Inflammatory macrophage (primary cell): ENCODE measurements at regions not wholly inside any gene's neighbourhood (a gene's known extent, or its start where the extent isn't known, plus 50 kb on each side); places are given as distances from the start of the nearest gene placed in this dataset.
"Not testable (repeated sequence)": the region's sequence is repeated elsewhere in the genome, so short reads cannot be mapped to it uniquely, and the experiment has no call there.

ENCODE experiments used
- DNase-seq, 2 donors: peaks; one replicate each; pipeline ENCODE4 v3.0.0-alpha.2; 2020 to 2022

DNA sequence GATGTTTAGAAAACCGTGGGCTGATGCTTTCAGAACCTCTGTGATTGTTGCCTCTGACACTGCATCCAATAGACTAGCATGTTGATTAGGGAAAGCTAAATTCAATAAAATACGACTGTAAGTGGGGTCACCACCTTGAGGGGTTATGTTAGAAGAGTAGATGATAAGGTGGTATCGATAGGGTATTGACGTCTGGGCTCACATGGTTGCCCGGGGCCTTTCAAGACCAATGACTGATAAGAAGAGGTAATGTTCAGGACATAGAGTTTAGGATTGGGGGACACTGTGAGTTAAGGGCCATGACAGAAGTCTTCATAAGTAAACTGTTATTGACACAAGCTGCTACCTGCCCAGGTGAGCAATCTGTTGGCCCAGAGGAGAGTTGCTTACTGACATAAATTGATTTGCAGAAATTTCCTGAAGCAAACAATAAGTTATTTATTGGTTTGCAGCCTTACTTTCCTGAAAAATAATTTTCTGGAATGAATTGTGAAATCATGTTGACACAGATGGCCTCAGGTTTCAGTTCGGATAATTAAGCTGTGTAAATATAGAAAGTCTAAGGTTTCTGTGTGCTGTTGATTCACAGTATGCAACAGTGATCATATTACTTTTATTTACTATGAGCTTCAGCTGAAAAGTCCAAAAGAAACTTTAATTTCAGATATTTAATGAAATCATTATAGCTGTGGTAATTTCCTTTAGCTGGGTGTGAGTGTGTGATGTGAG lies 289.9 kb upstream of the PRSS16 start:
- not testable (repeated sequence) for DNase-seq

DNA sequence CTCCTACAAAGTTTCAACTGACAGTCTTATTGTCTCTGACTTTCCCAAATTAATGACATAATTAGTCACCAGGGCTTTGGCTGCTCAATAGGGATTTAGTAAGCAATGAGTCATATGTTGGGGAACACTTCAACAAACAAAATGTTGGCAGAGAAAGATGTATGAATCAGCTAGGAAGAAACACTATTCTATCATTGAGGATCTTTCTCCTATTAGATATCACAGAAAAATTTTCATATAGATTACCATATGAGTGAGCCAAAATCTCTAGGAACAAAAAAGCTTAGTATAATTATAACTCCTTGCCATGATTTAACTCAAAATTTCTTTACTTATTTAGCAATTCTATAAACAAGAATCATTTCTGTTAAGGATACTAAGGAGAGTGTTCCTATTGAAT lies 286.3 kb upstream of the PRSS16 start:
- not testable (repeated sequence) for DNase-seq

DNA sequence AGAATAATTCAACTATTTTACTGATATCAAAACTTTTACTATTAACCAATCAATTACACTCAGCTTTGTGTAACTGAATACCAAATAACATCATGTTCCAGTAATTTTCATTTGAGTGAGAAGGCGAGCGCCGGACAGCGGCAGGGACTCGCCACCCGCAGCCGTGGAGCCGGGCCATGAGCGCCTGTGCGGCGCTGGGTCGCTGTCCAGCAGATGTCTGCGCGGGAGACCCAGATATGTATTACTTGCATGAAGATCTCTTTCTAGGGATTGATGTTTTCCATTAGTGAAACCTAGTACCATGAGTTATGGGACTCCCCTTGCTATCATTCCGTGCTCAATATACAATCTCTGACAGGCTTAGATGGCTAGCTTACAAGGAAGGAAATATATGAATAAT lies 245.1 kb upstream of the PRSS16 start:
- no peak for DNase-seq

DNA sequence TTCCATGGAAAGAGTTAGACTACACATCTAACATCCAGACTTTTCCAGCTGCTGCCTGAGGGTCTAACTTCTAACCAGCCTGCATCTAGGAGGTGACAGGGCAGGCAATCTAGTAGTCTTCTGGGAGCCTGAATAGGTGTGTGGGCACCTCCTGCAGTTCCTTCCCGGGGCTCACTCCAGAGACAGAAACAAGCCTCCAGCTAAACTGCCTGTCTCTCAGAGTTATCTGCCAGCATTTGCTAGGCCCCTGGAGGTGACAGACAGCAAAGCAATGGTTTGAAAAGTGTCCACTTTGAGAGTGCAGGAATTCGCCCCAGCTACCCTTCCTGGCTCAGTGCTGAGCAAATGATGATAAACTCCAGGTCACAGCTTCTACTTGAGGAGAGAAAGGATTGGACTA lies 240.5 kb upstream of the PRSS16 start:
- DNase-seq, result no peak

DNA sequence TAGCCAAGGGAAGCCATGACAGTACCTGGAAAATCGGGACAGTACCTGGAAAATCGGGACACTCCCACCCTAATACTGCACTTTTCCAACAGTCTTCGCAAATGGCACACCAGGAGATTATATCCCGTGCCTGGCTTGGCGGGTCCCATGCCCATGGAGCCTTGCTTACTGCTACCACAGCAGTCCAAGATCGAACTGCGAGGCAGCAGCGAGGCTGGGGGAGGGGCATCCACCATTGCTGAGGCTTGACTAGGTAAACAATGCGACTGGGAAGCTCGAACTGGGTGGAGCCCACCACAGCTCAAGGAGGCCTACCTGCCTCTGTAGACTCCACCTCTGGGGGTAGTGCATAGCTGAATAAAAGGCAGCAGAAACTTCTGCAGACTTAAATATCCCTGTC lies 238.9 kb upstream of the PRSS16 start:
- not testable (repeated sequence) for DNase-seq

GRCh38 chr6:27014053-27014452 lies 233.4 kb upstream of the PRSS16 start:
- DNase-seq, result not testable (repeated sequence)

DNA sequence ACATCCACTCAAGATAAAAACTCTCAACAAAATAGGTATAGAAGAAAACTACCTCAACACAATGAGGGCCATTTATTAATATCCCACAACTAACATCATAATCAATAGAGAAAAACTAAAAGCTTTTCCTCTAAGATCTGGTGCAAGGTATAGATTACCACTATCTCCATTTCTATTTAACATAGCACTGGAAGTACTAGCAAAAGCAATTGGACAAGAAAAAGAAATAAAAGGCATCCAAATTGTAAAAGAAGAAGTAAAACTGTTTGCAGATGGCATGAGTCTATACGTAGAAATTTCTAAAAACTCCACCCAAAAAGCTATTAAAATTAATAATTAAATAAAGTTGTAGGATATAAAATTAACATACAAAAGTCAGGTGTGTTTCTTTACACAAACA lies 230.8 kb upstream of the PRSS16 start:
- DNase-seq, result no peak

GRCh38 chr6:27018401-27018800 lies 229.1 kb upstream of the PRSS16 start:
- DNase-seq, result not testable (repeated sequence)

GRCh38 chr6:27019651-27020552 lies 227.6 kb upstream of the PRSS16 start:
- DNase-seq, result peak; percentile 52 to 80

DNA sequence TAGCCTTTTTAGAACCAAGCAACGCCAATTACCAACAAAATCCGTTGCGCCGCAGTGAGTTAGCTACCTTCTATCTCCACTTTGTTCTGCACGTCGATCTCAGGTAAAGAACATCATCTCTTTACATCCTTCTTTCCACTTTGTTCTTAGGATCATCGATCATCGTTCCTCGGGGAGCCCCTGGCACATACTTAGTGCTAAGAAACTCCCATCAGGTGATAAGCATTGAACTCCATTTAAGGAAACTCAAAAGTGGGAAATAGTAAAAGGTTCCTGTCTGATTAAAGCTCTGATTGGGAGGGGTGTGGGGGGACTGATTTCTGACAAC lies 227.0 kb upstream of the PRSS16 start:
- DNase-seq, result no peak

GRCh38 chr6:27023664-27024063 lies 223.8 kb upstream of the PRSS16 start:
- no peak for DNase-seq

DNA sequence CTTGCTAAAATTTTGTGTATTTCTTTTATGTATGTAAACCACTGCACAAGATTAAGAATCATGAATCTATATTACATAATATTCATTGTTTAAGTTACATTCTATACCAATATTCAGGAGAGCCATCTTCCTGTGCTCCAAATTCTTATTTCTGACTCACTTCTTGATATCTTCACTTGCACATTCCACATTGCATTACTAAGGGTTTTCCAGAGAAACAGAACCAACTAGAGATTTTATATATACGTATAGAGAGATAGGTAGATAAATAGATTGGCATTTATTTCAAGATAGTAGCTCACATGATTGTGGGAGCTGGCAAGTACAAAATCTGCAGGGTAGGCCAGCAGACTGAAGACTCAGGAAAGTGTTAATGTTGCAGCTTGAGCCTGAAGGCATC lies 222.2 kb upstream of the PRSS16 start:
- DNase-seq, result no peak

- DNase-seq, result no peak
These were observed 221.1 kb upstream of the PRSS16 start for GRCh38 chr6:27026361-27026760.

- DNase-seq, result no peak
These were observed 216.2 kb upstream of the PRSS16 start for GRCh38 chr6:27031302-27031701.

DNA sequence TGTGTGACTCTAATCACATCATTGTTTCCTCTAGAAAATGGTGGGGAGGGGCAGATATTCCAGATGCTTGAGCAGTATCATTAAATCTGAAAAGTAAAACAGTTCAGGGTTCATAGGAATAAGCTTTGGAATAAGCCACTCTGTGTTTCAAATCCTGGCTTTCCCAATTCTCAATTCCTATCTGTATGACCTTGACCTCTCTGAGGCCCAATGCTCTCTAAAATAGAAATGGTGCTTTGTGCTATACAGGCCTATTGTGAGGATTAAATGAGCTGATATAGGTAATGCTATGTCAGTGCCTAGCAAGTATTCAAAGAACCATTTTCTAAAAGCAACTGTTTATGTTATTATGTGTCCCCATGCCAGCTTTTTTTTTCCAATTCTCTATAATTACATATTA lies 209.0 kb upstream of the PRSS16 start:
- DNase-seq, result no peak

DNA sequence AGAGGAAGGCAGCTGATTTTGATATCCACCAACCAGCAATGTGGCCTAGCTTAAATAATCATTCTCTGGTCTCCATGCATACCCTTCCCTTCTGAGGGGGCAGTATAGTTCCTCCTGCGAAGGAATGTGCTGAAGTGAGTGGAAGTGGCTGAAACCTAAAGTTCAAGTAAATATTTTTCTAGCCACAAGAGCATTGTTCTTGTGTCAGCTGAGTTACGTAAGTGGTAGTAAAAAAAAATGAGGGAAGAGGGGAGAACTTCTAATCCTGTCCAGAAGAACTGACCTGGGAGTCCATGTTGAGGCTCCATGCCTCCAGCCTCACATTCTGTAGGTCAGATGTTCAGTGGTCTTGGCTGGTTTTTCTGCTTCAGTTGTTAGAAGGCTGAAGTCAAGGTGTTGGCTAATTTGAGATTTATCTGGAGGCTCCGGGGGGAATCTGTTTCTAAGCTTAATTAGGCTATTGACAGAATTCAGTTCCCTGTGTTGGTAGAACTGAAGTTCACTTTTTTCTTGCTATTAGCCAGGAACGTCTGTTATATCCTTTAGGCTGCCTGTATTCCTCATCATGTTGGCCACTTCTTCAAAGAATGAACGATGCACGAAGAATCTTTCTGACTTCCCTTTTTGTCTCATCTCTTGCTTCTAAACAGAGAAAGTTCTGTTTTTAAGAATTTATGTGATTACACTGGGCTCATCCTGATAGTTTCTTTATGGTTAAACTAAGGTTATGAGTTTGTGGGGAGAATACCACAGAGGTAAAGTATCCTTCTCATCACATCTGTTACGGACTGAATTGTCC lies 207.1 kb upstream of the PRSS16 start:
- DNase-seq, result no peak

- no peak for DNase-seq
These were observed 204.3 kb upstream of the PRSS16 start for GRCh38 chr6:27043244-27043643.

DNA sequence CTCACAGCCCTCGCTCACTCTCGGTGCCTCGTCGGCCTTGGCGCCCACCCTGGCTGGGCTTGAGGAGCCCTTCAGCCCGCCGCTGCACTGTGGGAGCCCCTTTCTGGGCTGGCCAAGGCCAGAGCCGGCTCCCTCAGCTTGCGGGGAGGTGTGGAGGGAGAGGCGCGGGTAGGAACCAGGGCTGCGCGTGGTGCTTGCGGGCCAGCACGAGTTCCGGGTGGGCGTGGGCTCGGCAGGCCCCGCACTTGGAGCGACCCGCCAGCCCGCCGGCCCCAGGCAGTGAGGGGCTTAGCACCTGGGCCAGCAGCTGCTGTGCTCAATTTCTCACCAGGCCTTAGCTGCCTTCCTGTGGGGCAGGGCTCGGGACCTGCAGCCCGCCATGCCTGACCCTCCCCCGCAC lies 202.4 kb upstream of the PRSS16 start:
- DNase-seq, result not testable (repeated sequence)

DNA sequence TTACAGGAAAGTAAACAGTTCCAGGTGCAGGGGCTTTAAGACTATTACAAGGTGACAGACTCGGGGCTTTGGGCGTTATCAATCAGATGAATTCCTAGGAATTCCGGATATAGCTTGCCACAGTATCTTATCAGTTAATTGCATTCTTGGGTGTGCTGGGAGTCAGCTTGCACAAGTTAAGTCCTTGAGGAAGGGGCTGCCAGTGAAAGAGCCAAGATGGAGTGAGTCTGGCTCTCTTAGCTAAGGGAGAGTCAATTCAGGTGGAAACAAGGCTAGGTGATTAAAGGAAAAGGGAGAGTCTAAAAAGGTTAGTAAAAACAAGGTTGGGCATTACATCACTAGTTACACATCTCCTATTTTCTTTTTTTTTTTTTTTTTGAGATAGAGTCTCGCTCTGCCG lies 199.8 kb upstream of the PRSS16 start:
- not testable (repeated sequence) for DNase-seq

GRCh38 chr6:27049863-27050781 lies 197.4 kb upstream of the PRSS16 start:
- no peak for DNase-seq

GRCh38 chr6:27052082-27052730 lies 195.3 kb upstream of the PRSS16 start:
- not testable (repeated sequence) for DNase-seq

DNA sequence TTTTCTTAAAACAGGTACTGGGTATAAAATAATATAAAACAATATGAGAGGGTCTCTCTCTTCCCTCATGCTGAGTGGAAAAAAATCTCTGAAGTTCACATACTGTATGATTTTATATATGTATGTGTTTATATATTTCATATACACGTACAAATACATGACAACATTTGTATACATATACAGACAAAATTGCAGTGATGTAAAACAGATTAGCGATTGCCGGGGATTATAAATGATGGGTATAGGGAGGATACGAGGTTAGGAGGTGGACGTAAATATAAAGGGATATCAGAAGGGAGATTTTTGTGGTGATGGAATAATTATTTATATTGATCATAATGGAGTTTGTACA lies 194.8 kb upstream of the PRSS16 start:
- DNase-seq, result no peak
